ENCODE measurements at regions not wholly inside any gene's neighbourhood (a gene's known extent, or its start where the extent isn't known, plus 50 kb on each side); places are given as distances from the start of the nearest gene placed in this dataset.
A peak's percentile ranks its signal among the peaks of the same experiment; 100 is the strongest.

GRCh38 chr5:43772764-43773477 lies 169.9 kb downstream of the NNT start (continued):
- TF ChIP-seq EWSR1 (IDR thresholded peaks at IDR 0.05; ENCODE audit: borderline replicate concordance, low read depth, partially characterized antibody) (no peak), ZFP1 (CRISPR knock-in tag; IDR thresholded peaks at IDR 0.05) (no peak), MEF2A (IDR thresholded peaks at IDR 0.05; ENCODE audit: control insufficient read depth, low read depth, low read length) (no peak), CEBPG (CRISPR knock-in tag; IDR thresholded peaks at IDR 0.05) (peak; percentile 92), CEBPG (tag; conservative IDR thresholded peaks at IDR 0.05 in 1 of 2, IDR thresholded peaks at IDR 0.05 in 1 of 2) (peak; percentile 95 to 97), BCOR (IDR thresholded peaks at IDR 0.05) (no peak), ZNF197 (CRISPR knock-in tag; IDR thresholded peaks at IDR 0.05; ENCODE audit: low read depth) (0 out of 2 replicates have a peak, but pooled peaks have one; percentile 43), PHB2 (IDR thresholded peaks at IDR 0.05; ENCODE audit: low read depth) (no peak), CBFA2T2 (conservative IDR thresholded peaks at IDR 0.05) (no peak), CREB3 (tag; conservative IDR thresholded peaks at IDR 0.05; ENCODE audit: low read depth) (no peak; the same call in 1 of the 2 replicates), ZNF449 (CRISPR knock-in tag; IDR thresholded peaks at IDR 0.05) (peak; percentile 0; the same call in 1 of the 2 replicates), NCOA2 (IDR thresholded peaks at IDR 0.05; ENCODE audit: partially characterized antibody in 2 of 2) (no peak), SIN3B (IDR thresholded peaks at IDR 0.05; ENCODE audit: low read depth) (no peak), ZNF253 (CRISPR knock-in tag; conservative IDR thresholded peaks at IDR 0.05) (no peak), MEIS2 (IDR thresholded peaks at IDR 0.05; ENCODE audit: partially characterized antibody) (peak; percentile 86), CREB5 (CRISPR knock-in tag; IDR thresholded peaks at IDR 0.05) (0 out of 2 replicates have a peak, but pooled peaks have one; percentile 52), KHSRP (IDR thresholded peaks at IDR 0.05) (no peak), GATAD2B (IDR thresholded peaks at IDR 0.05; ENCODE audit: borderline replicate concordance) (no peak), RBFOX2 (IDR thresholded peaks at IDR 0.05; ENCODE audit: low read depth, low read length) (peak; percentile 23; the same call in 1 of the 2 replicates)
- TF ChIP-seq, protein P1, sequence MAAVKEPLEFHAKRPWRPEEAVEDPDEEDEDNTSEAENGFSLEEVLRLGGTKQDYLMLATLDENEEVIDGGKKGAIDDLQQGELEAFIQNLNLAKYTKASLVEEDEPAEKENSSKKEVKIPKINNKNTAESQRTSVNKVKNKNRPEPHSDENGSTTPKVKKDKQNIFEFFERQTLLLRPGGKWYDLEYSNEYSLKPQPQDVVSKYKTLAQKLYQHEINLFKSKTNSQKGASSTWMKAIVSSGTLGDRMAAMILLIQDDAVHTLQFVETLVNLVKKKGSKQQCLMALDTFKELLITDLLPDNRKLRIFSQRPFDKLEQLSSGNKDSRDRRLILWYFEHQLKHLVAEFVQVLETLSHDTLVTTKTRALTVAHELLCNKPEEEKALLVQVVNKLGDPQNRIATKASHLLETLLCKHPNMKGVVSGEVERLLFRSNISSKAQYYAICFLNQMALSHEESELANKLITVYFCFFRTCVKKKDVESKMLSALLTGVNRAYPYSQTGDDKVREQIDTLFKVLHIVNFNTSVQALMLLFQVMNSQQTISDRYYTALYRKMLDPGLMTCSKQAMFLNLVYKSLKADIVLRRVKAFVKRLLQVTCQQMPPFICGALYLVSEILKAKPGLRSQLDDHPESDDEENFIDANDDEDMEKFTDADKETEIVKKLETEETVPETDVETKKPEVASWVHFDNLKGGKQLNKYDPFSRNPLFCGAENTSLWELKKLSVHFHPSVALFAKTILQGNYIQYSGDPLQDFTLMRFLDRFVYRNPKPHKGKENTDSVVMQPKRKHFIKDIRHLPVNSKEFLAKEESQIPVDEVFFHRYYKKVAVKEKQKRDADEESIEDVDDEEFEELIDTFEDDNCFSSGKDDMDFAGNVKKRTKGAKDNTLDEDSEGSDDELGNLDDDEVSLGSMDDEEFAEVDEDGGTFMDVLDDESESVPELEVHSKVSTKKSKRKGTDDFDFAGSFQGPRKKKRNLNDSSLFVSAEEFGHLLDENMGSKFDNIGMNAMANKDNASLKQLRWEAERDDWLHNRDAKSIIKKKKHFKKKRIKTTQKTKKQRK (IDR thresholded peaks at IDR 0.05; ENCODE audit: borderline replicate concordance, low read depth, low read length) = no peak
- TF ChIP-seq, protein P2, sequence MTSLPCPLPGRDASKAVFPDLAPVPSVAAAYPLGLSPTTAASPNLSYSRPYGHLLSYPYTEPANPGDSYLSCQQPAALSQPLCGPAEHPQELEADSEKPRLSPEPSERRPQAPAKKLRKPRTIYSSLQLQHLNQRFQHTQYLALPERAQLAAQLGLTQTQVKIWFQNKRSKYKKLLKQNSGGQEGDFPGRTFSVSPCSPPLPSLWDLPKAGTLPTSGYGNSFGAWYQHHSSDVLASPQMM (CRISPR knock-in tag; IDR thresholded peaks at IDR 0.05) = no peak
